H9 (cell line): ENCODE measurements at regions not wholly inside any gene's neighbourhood (a gene's known extent, or its start where the extent isn't known, plus 50 kb on each side); places are given as distances from the start of the nearest gene placed in this dataset.

Experiments
- DNase-seq: peaks from one replicate; pipeline ENCODE4 v3.0.0-alpha.2; 2017
- H2AFZ ChIP-seq: one replicate; pipeline ENCODE4 v1.6.1; 2013; ENCODE audit warnings: mild to moderate bottlenecking, low read length, control low read depth, moderate library complexity
- H2AK5ac ChIP-seq: 2 replicates; pipeline ENCODE4 v1.6.1; 2013; ENCODE audit warnings: low read length, control low read depth, mixed read lengths; ENCODE audit not compliant: insufficient read length
- H2BK120ac ChIP-seq: one replicate; pipeline ENCODE4 v1.6.1; 2013; ENCODE audit warnings: low read depth, mild to moderate bottlenecking, low read length, control low read depth, inconsistent platforms; ENCODE audit not compliant: poor library complexity, severe bottlenecking
- H2BK12ac ChIP-seq: 2 replicates; pipeline ENCODE4 v1.6.1; 2013; ENCODE audit warnings: low read length, control low read depth, mixed read lengths, low read depth; ENCODE audit not compliant: insufficient read length
- H2BK15ac ChIP-seq: 2 replicates; pipeline ENCODE4 v1.6.1; 2013; ENCODE audit warnings: low read depth, low read length, control low read depth
- H2BK20ac ChIP-seq: one replicate; pipeline ENCODE4 v1.6.1; 2013; ENCODE audit warnings: low read depth, mild to moderate bottlenecking, low read length, control low read depth, inconsistent platforms; ENCODE audit not compliant: poor library complexity, severe bottlenecking
- H2BK5ac ChIP-seq: 2 replicates; pipeline ENCODE4 v1.6.1; 2013; ENCODE audit warnings: low read length, control low read depth, mixed read lengths; ENCODE audit not compliant: insufficient read length
- H3K14ac ChIP-seq: 2 replicates; pipeline ENCODE4 v1.6.1; 2013; ENCODE audit warnings: low read length, control low read depth; ENCODE audit not compliant: insufficient read depth
- H3K18ac ChIP-seq: 2 replicates; pipeline ENCODE4 v1.6.1; 2013; ENCODE audit warnings: low read depth, mild to moderate bottlenecking, mixed read lengths, low read length, control low read depth; ENCODE audit not compliant: insufficient read length
- H3K23ac ChIP-seq: 2 replicates; pipeline ENCODE4 v1.6.1; 2013; ENCODE audit warnings: low read length, control low read depth, mixed read lengths, low read depth; ENCODE audit not compliant: insufficient read length
- H3K23me2 ChIP-seq: 2 replicates; pipeline ENCODE4 v1.6.1; 2013; ENCODE audit warnings: low read depth, mild to moderate bottlenecking, mixed read lengths, low read length, control low read depth; ENCODE audit not compliant: insufficient read length, poor library complexity, severe bottlenecking
- H3K27ac ChIP-seq: 2 replicates; pipeline ENCODE4 v1.5.1; 2013; ENCODE audit warnings: low read length, control low read depth, mixed read lengths, low read depth; ENCODE audit not compliant: insufficient read length
- H3K27me3 ChIP-seq: 2 replicates; pipeline ENCODE4 v1.6.1; 2013; ENCODE audit warnings: low read length, control low read depth, inconsistent platforms; ENCODE audit not compliant: insufficient read depth
- H3K4ac ChIP-seq: 2 replicates; pipeline ENCODE4 v1.6.1; 2013; ENCODE audit warnings: low read depth, mild to moderate bottlenecking, control low read depth, inconsistent platforms, low read length, moderate library complexity
- H3K4me1 ChIP-seq: 2 replicates; pipeline ENCODE4 v1.6.1; 2013; ENCODE audit warnings: low read length, control low read depth, inconsistent platforms; ENCODE audit not compliant: insufficient read depth
- H3K4me2 ChIP-seq: 2 replicates; pipeline ENCODE4 v1.6.1; 2013; ENCODE audit warnings: low read length, control low read depth, mixed read lengths; ENCODE audit not compliant: insufficient read length, insufficient read depth
- H3K56ac ChIP-seq: 2 replicates; pipeline ENCODE4 v1.6.1; 2013; ENCODE audit warnings: low read depth, mild to moderate bottlenecking, mixed read lengths, low read length, control low read depth; ENCODE audit not compliant: insufficient read length
- H3K79me1 ChIP-seq: 2 replicates; pipeline ENCODE4 v1.6.1; 2013; ENCODE audit warnings: low read depth, mild to moderate bottlenecking, moderate library complexity, low read length, control low read depth, inconsistent platforms; ENCODE audit not compliant: insufficient read depth, poor library complexity, severe bottlenecking
- H3K79me2 ChIP-seq: 2 replicates; pipeline ENCODE4 v1.6.1; 2013; ENCODE audit warnings: low read length, control low read depth, inconsistent platforms; ENCODE audit not compliant: insufficient read depth
- H3K9ac ChIP-seq: 2 replicates; pipeline ENCODE4 v1.6.1; 2013; ENCODE audit warnings: low read length, control low read depth, mixed read lengths; ENCODE audit not compliant: insufficient read length; ENCODE audit errors: extremely low read depth
- H3K9me3 ChIP-seq: one replicate; pipeline ENCODE4 v1.6.1; 2013; ENCODE audit warnings: low read depth, low read length, inconsistent platforms; ENCODE audit not compliant: control insufficient read depth
- H3T11ph ChIP-seq: one replicate; pipeline ENCODE4 v1.6.1; 2013; ENCODE audit warnings: mild to moderate bottlenecking, low read length, control low read depth, inconsistent platforms
- H4K20me1 ChIP-seq: one replicate; pipeline ENCODE4 v1.6.1; 2013; ENCODE audit not compliant: control insufficient read depth, insufficient read length, insufficient read depth
- H4K5ac ChIP-seq: 2 replicates; pipeline ENCODE4 v1.6.1; 2013; ENCODE audit warnings: low read depth, mild to moderate bottlenecking, mixed read lengths, low read length, control low read depth; ENCODE audit not compliant: insufficient read length
- H4K8ac ChIP-seq: replicated peaks from 2 replicates; pipeline ENCODE4 v1.6.1; 2013; ENCODE audit warnings: low read length, control low read depth, mixed read lengths, low read depth; ENCODE audit not compliant: insufficient read length
- H4K91ac ChIP-seq: 2 replicates; pipeline ENCODE4 v1.6.1; 2013; ENCODE audit warnings: low read depth, mild to moderate bottlenecking, moderate library complexity, mixed read lengths, low read length, control low read depth; ENCODE audit not compliant: insufficient read length
- H3K27ac Mint-ChIP-seq, 3 experiments: 2 replicates in 2 of 3; 3 replicates in 1 of 3; pipeline ENCODE4 v1.8.0; 2020 to 2021; ENCODE audit warnings: mixed read lengths in 3 of 3, mild to moderate bottlenecking in 1 of 3, moderate library complexity in 1 of 3
- H3K27me3 Mint-ChIP-seq: 2 replicates; pipeline ENCODE4 v1.8.0; 2021; ENCODE audit warnings: low read depth, mild to moderate bottlenecking, moderate library complexity, mixed read lengths
- H3K36me3 Mint-ChIP-seq, 3 experiments: 2 replicates in 2 of 3; 3 replicates in 1 of 3; pipeline ENCODE4 v1.8.0; 2020 to 2021; ENCODE audit warnings: low read depth in 3 of 3, mixed read lengths in 3 of 3; ENCODE audit not compliant: insufficient read depth in 1 of 3
- H3K4me1 Mint-ChIP-seq, 2 experiments: 2 replicates each; pipeline ENCODE4 v1.8.0; 2020; ENCODE audit warnings: mixed read lengths in 2 of 2
- H3K4me3 Mint-ChIP-seq, 2 experiments: 2 replicates in 1 of 2; 3 replicates in 1 of 2; pipeline ENCODE4 v1.8.0; 2020 to 2021; ENCODE audit warnings: mild to moderate bottlenecking in 2 of 2, mixed read lengths in 2 of 2, moderate library complexity in 1 of 2
- H3K9me3 Mint-ChIP-seq, 2 experiments: 2 replicates in 1 of 2; 3 replicates in 1 of 2; pipeline ENCODE4 v1.8.0; 2020; ENCODE audit warnings: mild to moderate bottlenecking in 2 of 2, mixed read lengths in 2 of 2, moderate library complexity in 1 of 2
- CTCF ChIP-seq: fragments of 200-600 bp; sonication (generic); conservative IDR thresholded peaks from 3 replicates; pipeline ENCODE4 v1.8.0; 2021; ENCODE audit warnings: antibody characterized with exemption, mild to moderate bottlenecking
- whole genome bisulfite sequencing: extraction: QIAGEN DNeasy Blood & Tissue Kit; methylation state at CpG from one replicate; pipeline ENCODE4 v1.1.7; 2013; ENCODE audit warnings: missing lambda C conversion rate, low lambda C conversion rate, mixed read lengths; ENCODE audit not compliant: insufficient read length; ENCODE audit errors: extremely low coverage; 5-methylcytosine and 5-hydroxymethylcytosine counted together

DNA sequence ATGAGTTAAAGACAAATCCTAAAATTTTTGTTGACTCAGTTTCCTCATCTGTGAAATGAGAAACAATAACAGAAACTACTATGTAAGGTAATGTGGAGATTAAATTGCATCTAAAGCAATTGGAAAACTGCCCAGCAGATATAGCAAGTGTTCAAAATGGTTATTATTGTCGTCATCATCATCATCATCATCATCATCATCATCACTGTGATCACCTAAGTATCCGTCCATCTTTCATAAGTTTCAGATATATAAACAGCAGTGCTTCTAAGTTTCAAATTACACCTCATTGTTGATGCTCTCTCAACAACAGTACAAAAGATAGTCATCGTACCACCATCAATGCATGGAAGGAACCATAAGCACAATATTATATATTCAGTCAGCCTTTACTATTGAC, 379.9 kb downstream of the PDGFC start:
- no peaks in the 10 kb centered on the region for H3K79me1 ChIP-seq
- H3K56ac ChIP-seq = no peak overlapping the region
- no peak overlapping the region for H4K5ac ChIP-seq
- no peaks in the 10 kb centered on the region for H3K27me3 ChIP-seq
- no peaks in the 10 kb centered on the region; the same call in 1 of the 2 replicates for H3K4me1 ChIP-seq
- H3K23me2 ChIP-seq = no peaks in the 10 kb centered on the region
- no peak overlapping the region for H2BK15ac ChIP-seq
- H4K20me1 ChIP-seq = no peaks in the 10 kb centered on the region
- H3K4me2 ChIP-seq = no peak overlapping the region
- no peak overlapping the region for H2BK20ac ChIP-seq
- H4K8ac ChIP-seq = no peak overlapping the region
- no peak overlapping the region for H2AFZ ChIP-seq
- TF ChIP-seq CTCF = no peak
- H3K9me3 ChIP-seq = no peaks in the 10 kb centered on the region
- no peak overlapping the region for H3K9ac ChIP-seq
- no peaks in the 10 kb centered on the region for H3K36me3 Mint-ChIP-seq
- H3K27me3 Mint-ChIP-seq = no peaks in the 10 kb centered on the region
- no peak overlapping the region for H2BK5ac ChIP-seq
- H4K91ac ChIP-seq = no peak overlapping the region
- no peak overlapping the region for H3K27ac Mint-ChIP-seq
- H3K79me2 ChIP-seq = no peaks in the 10 kb centered on the region
- H2AK5ac ChIP-seq = no peak overlapping the region
- H3K4me1 Mint-ChIP-seq = peaks cover 3 to 6% of the 10 kb centered on the region in 2 experiments
- H3T11ph ChIP-seq = no peak overlapping the region
- no peak overlapping the region for H2BK120ac ChIP-seq
- H3K4me3 Mint-ChIP-seq = no peak overlapping the region
- H3K18ac ChIP-seq = no peak overlapping the region
- no peak overlapping the region for H2BK12ac ChIP-seq
- no CpG with 5 or more reads among the region's 3 CpGs for WGBS
- DNase-seq = no peak
- H3K9me3 Mint-ChIP-seq = no peaks in the 10 kb centered on the region
- no peak overlapping the region for H3K27ac ChIP-seq
- no peak overlapping the region for H3K4ac ChIP-seq
- H3K14ac ChIP-seq = no peak overlapping the region
- H3K23ac ChIP-seq = no peak overlapping the region
